ENCODE measurements at regions not wholly inside any gene's neighbourhood (a gene's known extent, or its start where the extent isn't known, plus 50 kb on each side); places are given as distances from the start of the nearest gene placed in this dataset.

DNA sequence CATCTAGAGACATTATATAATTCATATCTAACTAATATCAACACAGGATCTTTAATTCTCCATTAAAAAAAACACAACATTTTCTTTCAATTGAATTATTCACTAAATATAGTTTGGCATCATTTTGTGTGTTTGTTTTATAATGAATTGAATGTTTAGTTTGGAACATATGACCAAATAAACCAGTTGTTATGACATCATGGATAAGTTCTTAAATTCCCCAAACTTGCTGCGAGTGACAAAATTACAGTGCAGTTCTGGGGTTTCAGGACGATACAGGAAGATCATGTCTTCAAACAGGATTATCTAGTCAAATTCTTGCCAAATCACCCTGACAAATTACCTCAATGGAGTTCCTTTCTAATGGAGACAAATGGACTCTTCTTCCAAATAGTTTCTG is 473.6 kb downstream of the EPM2A start:
- POLR2A ChIA-PET (ENCODE audit: low non-redundant PET), result no interaction called here
- no peak for DNase-seq (ENCODE audit: low spot score)
- H3K27ac ChIP-seq, result no peak overlapping the region
- no peak for TF ChIP-seq CTCF (conservative IDR thresholded peaks at IDR 0.05; ENCODE audit: low read depth)
- CTCF ChIA-PET, result interaction anchor here (0.6 kb wide), 1 partner anchor 277 kb away, joined by 3 read pairs; no protein-coding TSS in a partner anchor

DNA sequence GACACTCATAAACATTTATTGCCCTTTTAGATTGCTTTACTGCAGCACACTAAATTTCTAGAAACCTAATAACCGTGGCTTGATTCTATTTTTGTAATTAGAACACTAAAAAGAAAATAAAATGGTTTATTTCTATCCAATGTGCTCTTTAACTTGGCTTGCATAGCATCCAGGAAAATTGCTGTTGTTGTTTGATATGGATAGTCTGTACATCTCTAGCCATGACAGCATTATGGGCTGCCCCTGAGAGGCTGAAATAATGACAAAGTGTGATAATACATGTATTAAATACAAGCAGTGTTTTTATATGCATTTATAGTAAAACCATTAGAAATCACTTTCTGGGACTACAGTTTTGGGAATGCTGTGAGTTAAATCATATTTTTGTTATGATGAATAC is 472.5 kb downstream of the EPM2A start:
- CTCF ChIA-PET, result no interaction called here
- DNase-seq (ENCODE audit: low spot score), result no peak
- TF ChIP-seq CTCF (conservative IDR thresholded peaks at IDR 0.05; ENCODE audit: low read depth), result no peak
- POLR2A ChIA-PET (ENCODE audit: low non-redundant PET), result no interaction called here
- H3K27ac ChIP-seq, result no peak overlapping the region

- no peak for TF ChIP-seq CTCF (conservative IDR thresholded peaks at IDR 0.05; ENCODE audit: low read depth)
- CTCF ChIA-PET, result no interaction called here
- no peak overlapping the region for H3K27ac ChIP-seq
- POLR2A ChIA-PET (ENCODE audit: low non-redundant PET), result no interaction called here
- DNase-seq (ENCODE audit: low spot score), result no peak
Observed at GRCh38 chr6:145263778-145264211, 471.5 kb downstream of the EPM2A start.

DNA sequence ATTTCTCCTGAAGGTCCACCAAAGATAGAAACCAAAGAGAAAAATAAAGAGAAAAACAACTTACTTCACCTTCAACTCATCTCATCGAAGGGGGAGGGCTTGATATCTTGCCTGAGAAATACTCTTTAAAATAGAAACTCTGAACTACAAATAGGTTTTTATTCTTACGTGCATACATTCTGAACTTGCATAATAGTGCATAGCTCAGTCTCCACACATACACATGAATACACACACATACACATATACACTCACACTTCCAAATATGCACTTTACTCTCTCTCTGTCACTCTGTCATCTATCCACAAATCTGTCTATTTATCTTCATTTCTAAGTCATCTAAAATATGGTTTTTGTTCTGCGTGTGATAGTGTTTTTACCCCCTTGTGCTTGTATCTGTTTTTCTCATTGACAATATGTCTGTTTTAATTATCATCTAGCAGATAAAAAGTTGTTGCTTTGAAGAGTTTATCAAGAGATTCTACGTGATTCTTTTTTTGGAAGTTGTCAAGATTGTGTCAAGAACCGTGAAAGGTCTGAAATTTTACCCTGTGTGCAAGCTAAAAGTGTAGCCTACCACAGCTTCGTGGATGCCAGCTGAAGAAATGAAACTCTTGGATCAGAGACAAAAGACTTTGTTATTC is 468.8 kb downstream of the EPM2A start:
- no peak for TF ChIP-seq CTCF (conservative IDR thresholded peaks at IDR 0.05; ENCODE audit: low read depth)
- POLR2A ChIA-PET (ENCODE audit: low non-redundant PET), result no interaction called here
- no peak overlapping the region for H3K27ac ChIP-seq
- no peak for DNase-seq (ENCODE audit: low spot score)
- CTCF ChIA-PET, result no interaction called here

DNA sequence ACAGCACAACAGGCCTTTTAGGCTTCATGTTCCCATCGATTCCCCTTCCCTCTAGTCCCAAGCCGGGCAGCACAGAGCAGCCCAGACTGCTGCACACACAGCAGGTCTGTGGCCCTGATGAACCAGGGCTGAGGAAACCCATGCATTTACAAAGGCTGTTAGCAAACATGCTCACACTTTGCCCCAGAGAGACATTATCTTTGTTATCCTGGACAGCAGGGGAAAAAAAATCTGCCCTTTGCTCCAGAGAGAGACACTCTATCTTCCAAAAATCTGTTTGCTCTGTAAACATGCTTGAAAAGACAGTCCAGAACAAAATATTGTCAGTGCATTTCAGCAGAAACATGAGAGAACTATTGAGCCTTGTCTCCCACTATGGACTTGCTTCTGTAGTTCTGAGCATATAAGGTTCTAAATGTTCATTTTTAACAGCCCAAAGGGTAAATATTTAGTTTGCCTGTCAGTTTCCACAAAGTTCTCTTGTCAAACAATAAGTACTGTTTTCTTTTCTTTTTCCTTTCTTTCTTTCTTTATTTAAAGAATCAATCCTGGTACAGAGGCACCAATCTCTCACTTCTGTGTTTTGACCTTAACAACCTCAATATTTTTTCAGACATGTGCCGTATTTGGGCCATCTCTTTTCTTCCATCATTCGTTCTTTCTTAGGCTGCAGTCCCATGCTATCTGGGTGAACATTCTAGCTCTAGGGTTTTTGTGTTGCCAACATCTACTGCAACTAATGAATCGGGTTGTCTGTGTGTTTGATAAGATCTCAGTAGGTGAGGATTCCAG is 468.0 kb downstream of the EPM2A start:
- H3K27ac ChIP-seq, result no peak overlapping the region
- TF ChIP-seq CTCF (conservative IDR thresholded peaks at IDR 0.05; ENCODE audit: low read depth), result no peak
- ChIA-PET POLR2A (ENCODE audit: low non-redundant PET) (no interaction called here), CTCF (no interaction called here)
- no peak for DNase-seq (ENCODE audit: low spot score)

DNA sequence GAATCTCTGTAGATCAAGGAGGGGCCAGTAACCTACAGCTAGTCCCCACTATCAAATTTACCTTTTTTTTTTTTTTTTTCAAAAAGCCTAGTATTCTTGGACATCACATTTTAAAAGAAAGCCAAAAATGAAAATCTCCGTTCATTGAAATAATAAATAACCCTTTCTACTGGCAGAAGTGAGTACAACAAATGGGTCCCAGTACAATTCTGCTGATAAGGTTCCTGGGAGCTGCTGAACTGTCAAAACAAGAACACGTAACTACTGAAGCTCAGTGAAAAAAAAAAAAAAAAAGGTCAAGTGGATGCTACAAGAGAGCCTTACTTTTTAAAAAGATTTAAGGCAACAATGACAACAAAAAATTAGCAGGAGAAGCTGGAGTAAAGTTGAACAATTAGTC is 464.9 kb downstream of the EPM2A start:
- TF ChIP-seq CTCF (conservative IDR thresholded peaks at IDR 0.05; ENCODE audit: low read depth), result no peak
- no peak for DNase-seq (ENCODE audit: low spot score)
- CTCF ChIA-PET, result no interaction called here
- H3K27ac ChIP-seq, result no peak overlapping the region
- POLR2A ChIA-PET (ENCODE audit: low non-redundant PET), result no interaction called here

Measured in RWPE1 (cell line).